ENCODE measurements at regions not wholly inside any gene's neighbourhood (a gene's known extent, or its start where the extent isn't known, plus 50 kb on each side); places are given as distances from the start of the nearest gene placed in this dataset.

- TF ChIP-seq POLR2AphosphoS5 (IDR thresholded peaks at IDR 0.05; ENCODE audit: borderline replicate concordance, low read depth, low read length) (no peak), EZH2 (IDR thresholded peaks at IDR 0.05) (no peak)
These were observed 411.3 kb downstream of the SLITRK1 start for GRCh38 chr13:83471011-83471410.

Data from SK-N-MC (cell line).